ENCODE measurements at regions not wholly inside any gene's neighbourhood (a gene's known extent, or its start where the extent isn't known, plus 50 kb on each side); places are given as distances from the start of the nearest gene placed in this dataset.

GRCh38 chr20:60764328-60764727 is 487.7 kb upstream of the CDH4 start:
- H3K27ac ChIP-seq (ENCODE audit: low read length), result no peak overlapping the region
- 88% methylated on average over 2 of the region's 4 CpGs for WGBS (ENCODE audit: insufficient coverage)
- H3K4me3 ChIP-seq (ENCODE audit: control insufficient read depth in 1 of 2, extremely low read depth in 1 of 2, low read length in 1 of 2), result no peak overlapping the region
- Mint-ChIP-seq H3K9me3 (no peaks in the 10 kb centered on the region), H3K27ac (no peak overlapping the region), H3K4me3 (no peak overlapping the region), H3K36me3 (no peaks in the 10 kb centered on the region), H3K27me3 (peaks cover 0 to 7% of the 10 kb centered on the region in 2 donors), H3K4me1 (no peaks in the 10 kb centered on the region)
- ChIA-PET POLR2A (no interaction called here), CTCF (no interaction called here)
- no peaks in the 10 kb centered on the region for H3K9me3 ChIP-seq
- no peak for DNase-seq
- no peaks in the 10 kb centered on the region for H3K36me3 ChIP-seq (ENCODE audit: control insufficient read depth in 2 of 2, extremely low read depth in 1 of 2, insufficient read depth in 1 of 2, low read length in 1 of 2)
- H3K4me1 ChIP-seq (ENCODE audit: control insufficient read depth in 1 of 2, extremely low read depth in 1 of 2, insufficient read depth in 2 of 2, low read length in 2 of 2), result no peaks in the 10 kb centered on the region
- H3K27me3 ChIP-seq (replicated peaks in 1 of 2; ENCODE audit: control insufficient read depth in 2 of 2, extremely low read depth in 1 of 2, insufficient read depth in 2 of 2, low read length in 1 of 2), result peaks cover 0 to 11% of the 10 kb centered on the region in 2 experiments
- no peak for ATAC-seq (replicated peaks in 1 of 4)

DNA sequence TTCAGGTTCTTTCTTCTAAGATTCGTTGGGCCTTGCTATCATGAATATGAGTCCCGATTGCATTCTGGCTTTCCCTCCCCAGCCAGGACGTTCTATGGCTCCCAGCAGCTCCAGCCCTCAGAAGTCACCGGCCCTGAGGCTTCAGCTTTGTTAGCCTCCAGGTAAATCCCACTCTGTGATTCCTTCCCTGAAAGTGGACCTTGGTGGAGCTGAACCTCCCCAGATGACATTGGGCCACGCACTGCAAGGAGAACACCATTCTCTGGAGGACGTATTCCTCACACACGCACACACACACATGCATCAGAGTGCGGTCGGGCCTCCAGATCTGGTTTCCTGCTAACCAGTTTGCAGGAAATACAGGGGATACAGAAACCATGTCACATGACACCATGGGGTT is 487.3 kb upstream of the CDH4 start:
- Mint-ChIP-seq H3K4me3 (no peak overlapping the region), H3K27me3 (peaks cover 0 to 7% of the 10 kb centered on the region in 2 donors), H3K27ac (no peak overlapping the region), H3K4me1 (no peaks in the 10 kb centered on the region), H3K36me3 (no peaks in the 10 kb centered on the region), H3K9me3 (no peaks in the 10 kb centered on the region)
- Histone ChIP-seq H3K36me3 (ENCODE audit: control insufficient read depth in 2 of 2, extremely low read depth in 1 of 2, insufficient read depth in 1 of 2, low read length in 1 of 2) (no peaks in the 10 kb centered on the region), H3K27ac (ENCODE audit: low read length) (no peak overlapping the region), H3K27me3 (replicated peaks in 1 of 2; ENCODE audit: control insufficient read depth in 2 of 2, extremely low read depth in 1 of 2, insufficient read depth in 2 of 2, low read length in 1 of 2) (peaks cover 0 to 11% of the 10 kb centered on the region in 2 experiments), H3K4me3 (ENCODE audit: control insufficient read depth in 1 of 2, extremely low read depth in 1 of 2, low read length in 1 of 2) (no peak overlapping the region), H3K4me1 (ENCODE audit: control insufficient read depth in 1 of 2, extremely low read depth in 1 of 2, insufficient read depth in 2 of 2, low read length in 2 of 2) (no peaks in the 10 kb centered on the region), H3K9me3 (no peaks in the 10 kb centered on the region)
- CTCF ChIA-PET, result no interaction called here
- 33% methylated on average over 8 of the region's 9 CpGs for WGBS (ENCODE audit: insufficient coverage)
- ATAC-seq (replicated peaks in 1 of 4) (no peak), DNase-seq (no peak)
- POLR2A ChIA-PET, result no interaction called here

GRCh38 chr20:60765821-60766403 is 486.1 kb upstream of the CDH4 start:
- CTCF ChIA-PET, result no interaction called here
- H3K4me3 Mint-ChIP-seq, result no peak overlapping the region
- WGBS (ENCODE audit: insufficient coverage), result 60% methylated on average over 9 of the region's 10 CpGs
- no peak overlapping the region for H3K27ac Mint-ChIP-seq
- Histone ChIP-seq H3K27ac (ENCODE audit: low read length) (no peak overlapping the region), H3K4me3 (ENCODE audit: control insufficient read depth in 1 of 2, extremely low read depth in 1 of 2, low read length in 1 of 2) (no peak overlapping the region), H3K4me1 (ENCODE audit: control insufficient read depth in 1 of 2, extremely low read depth in 1 of 2, insufficient read depth in 2 of 2, low read length in 2 of 2) (no peaks in the 10 kb centered on the region), H3K9me3 (no peaks in the 10 kb centered on the region), H3K36me3 (ENCODE audit: control insufficient read depth in 2 of 2, extremely low read depth in 1 of 2, insufficient read depth in 1 of 2, low read length in 1 of 2) (no peaks in the 10 kb centered on the region), H3K27me3 (replicated peaks in 1 of 2; ENCODE audit: control insufficient read depth in 2 of 2, extremely low read depth in 1 of 2, insufficient read depth in 2 of 2, low read length in 1 of 2) (peaks cover 0 to 9% of the 10 kb centered on the region in 2 experiments)
- no peak for ATAC-seq (replicated peaks in 1 of 4)
- peaks cover 0 to 7% of the 10 kb centered on the region in 2 donors for H3K27me3 Mint-ChIP-seq
- POLR2A ChIA-PET, result no interaction called here
- no peak for DNase-seq
- no peaks in the 10 kb centered on the region for H3K36me3 Mint-ChIP-seq
- H3K4me1 Mint-ChIP-seq, result no peaks in the 10 kb centered on the region
- no peaks in the 10 kb centered on the region for H3K9me3 Mint-ChIP-seq

GRCh38 chr20:60768216-60768615 is 483.8 kb upstream of the CDH4 start:
- peaks cover 2 to 7% of the 10 kb centered on the region in 2 donors for H3K27me3 Mint-ChIP-seq
- H3K4me1 ChIP-seq (ENCODE audit: control insufficient read depth in 1 of 2, extremely low read depth in 1 of 2, insufficient read depth in 2 of 2, low read length in 2 of 2), result no peaks in the 10 kb centered on the region
- ATAC-seq (replicated peaks in 1 of 4), result no peak
- WGBS (ENCODE audit: insufficient coverage), result 100% methylated on average over 1 of the region's 1 CpG
- no peaks in the 10 kb centered on the region for H3K9me3 Mint-ChIP-seq
- no peak overlapping the region for H3K27ac ChIP-seq (ENCODE audit: low read length)
- ChIA-PET POLR2A (no interaction called here), CTCF (no interaction called here)
- no peaks in the 10 kb centered on the region for H3K9me3 ChIP-seq
- peaks cover 0 to 6% of the 10 kb centered on the region in 2 experiments for H3K27me3 ChIP-seq (replicated peaks in 1 of 2; ENCODE audit: control insufficient read depth in 2 of 2, extremely low read depth in 1 of 2, insufficient read depth in 2 of 2, low read length in 1 of 2)
- DNase-seq, result no peak
- no peak overlapping the region for H3K4me3 Mint-ChIP-seq
- no peaks in the 10 kb centered on the region for H3K36me3 ChIP-seq (ENCODE audit: control insufficient read depth in 2 of 2, extremely low read depth in 1 of 2, insufficient read depth in 1 of 2, low read length in 1 of 2)
- no peak overlapping the region for H3K4me3 ChIP-seq (ENCODE audit: control insufficient read depth in 1 of 2, extremely low read depth in 1 of 2, low read length in 1 of 2)
- no peak overlapping the region for H3K27ac Mint-ChIP-seq
- no peaks in the 10 kb centered on the region for H3K4me1 Mint-ChIP-seq
- H3K36me3 Mint-ChIP-seq, result no peaks in the 10 kb centered on the region

DNA sequence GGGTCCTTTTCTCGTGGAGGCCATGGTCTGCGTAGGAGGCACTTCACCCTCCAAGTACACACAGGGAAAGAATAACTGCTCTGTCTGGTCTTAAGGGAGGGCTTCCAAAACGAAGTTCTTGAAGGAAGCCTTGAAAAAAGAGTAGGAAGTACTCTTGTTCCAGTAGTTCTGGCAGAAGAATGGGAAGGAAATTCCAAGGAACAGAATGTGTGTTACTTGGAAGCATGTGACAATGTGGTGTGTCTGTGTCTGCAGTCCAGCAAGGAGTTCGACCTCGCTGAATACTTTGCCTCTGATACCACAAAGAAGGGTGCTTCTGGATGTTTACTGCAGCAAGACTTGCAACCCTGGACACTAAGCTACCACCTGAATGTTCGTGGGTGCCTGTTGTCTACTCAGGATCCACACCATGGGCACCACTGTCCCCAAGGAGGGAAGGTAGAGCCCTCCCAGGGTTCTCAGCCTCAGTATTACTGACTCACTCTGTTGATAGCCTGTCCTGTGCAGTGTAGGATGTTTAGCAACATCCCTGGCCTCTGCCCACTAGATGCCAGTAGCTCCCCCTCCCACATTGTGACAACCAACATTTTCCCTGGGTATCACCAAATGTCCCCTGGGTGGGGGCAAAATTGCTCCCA is 471.6 kb upstream of the CDH4 start:
- POLR2A ChIA-PET, result no interaction called here
- CTCF ChIA-PET, result no interaction called here
- no peaks in the 10 kb centered on the region for H3K4me1 ChIP-seq (ENCODE audit: control insufficient read depth in 1 of 2, extremely low read depth in 1 of 2, insufficient read depth in 2 of 2, low read length in 2 of 2)
- no peak overlapping the region for H3K4me3 ChIP-seq (ENCODE audit: control insufficient read depth in 1 of 2, extremely low read depth in 1 of 2, low read length in 1 of 2)
- H3K27ac Mint-ChIP-seq, result no peak overlapping the region
- no peak overlapping the region for H3K27ac ChIP-seq (ENCODE audit: low read length)
- H3K4me1 Mint-ChIP-seq, result no peaks in the 10 kb centered on the region
- WGBS (ENCODE audit: insufficient coverage), result 27% methylated on average over 3 of the region's 6 CpGs
- no peak overlapping the region for H3K4me3 Mint-ChIP-seq
- no peak for ATAC-seq (replicated peaks in 1 of 4)
- H3K27me3 Mint-ChIP-seq, result no peaks in the 10 kb centered on the region
- no peaks in the 10 kb centered on the region for H3K36me3 Mint-ChIP-seq
- H3K9me3 Mint-ChIP-seq, result no peaks in the 10 kb centered on the region
- H3K9me3 ChIP-seq, result no peaks in the 10 kb centered on the region
- H3K36me3 ChIP-seq (ENCODE audit: control insufficient read depth in 2 of 2, extremely low read depth in 1 of 2, insufficient read depth in 1 of 2, low read length in 1 of 2), result no peaks in the 10 kb centered on the region
- no peaks in the 10 kb centered on the region for H3K27me3 ChIP-seq (replicated peaks in 1 of 2; ENCODE audit: control insufficient read depth in 2 of 2, extremely low read depth in 1 of 2, insufficient read depth in 2 of 2, low read length in 1 of 2)
- no peak for DNase-seq

DNA sequence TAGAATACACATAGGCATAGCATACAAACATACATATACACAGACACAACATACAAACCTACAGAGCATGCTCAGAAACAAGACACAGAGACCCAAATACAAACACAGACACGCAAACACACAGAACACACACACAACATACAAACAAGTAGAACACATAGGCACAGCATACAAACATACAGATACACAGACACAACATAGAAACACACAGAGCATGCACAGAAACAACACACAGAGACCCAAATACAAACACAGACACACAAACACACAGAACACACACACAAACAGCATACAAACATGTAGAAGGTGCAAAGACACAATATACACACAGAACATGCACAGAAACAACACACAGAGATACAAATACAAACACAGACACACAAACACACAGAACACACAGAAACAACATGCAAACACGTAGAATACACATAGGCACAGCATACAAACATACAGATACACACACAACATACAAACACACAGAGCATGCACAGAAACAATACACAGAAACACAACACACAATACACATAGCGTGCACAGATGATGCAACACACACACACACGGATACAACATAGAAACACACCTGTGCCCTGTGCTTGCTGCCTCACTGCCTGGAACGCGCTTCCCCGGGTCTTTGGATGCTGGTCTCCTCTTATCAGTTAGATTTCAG is 469.0 kb upstream of the CDH4 start:
- WGBS (ENCODE audit: insufficient coverage), result 87% methylated on average over 7 of the region's 7 CpGs
- H3K27ac Mint-ChIP-seq, result no peak overlapping the region
- no peaks in the 10 kb centered on the region for H3K36me3 Mint-ChIP-seq
- no peak for DNase-seq
- no peaks in the 10 kb centered on the region for H3K27me3 Mint-ChIP-seq
- no peaks in the 10 kb centered on the region for H3K9me3 Mint-ChIP-seq
- no peaks in the 10 kb centered on the region for H3K4me1 ChIP-seq (ENCODE audit: control insufficient read depth in 1 of 2, extremely low read depth in 1 of 2, insufficient read depth in 2 of 2, low read length in 2 of 2)
- POLR2A ChIA-PET, result no interaction called here
- no peaks in the 10 kb centered on the region for H3K27me3 ChIP-seq (replicated peaks in 1 of 2; ENCODE audit: control insufficient read depth in 2 of 2, extremely low read depth in 1 of 2, insufficient read depth in 2 of 2, low read length in 1 of 2)
- ATAC-seq (replicated peaks in 1 of 4), result no peak
- no peaks in the 10 kb centered on the region for H3K4me1 Mint-ChIP-seq
- CTCF ChIA-PET, result no interaction called here
- H3K36me3 ChIP-seq (ENCODE audit: control insufficient read depth in 2 of 2, extremely low read depth in 1 of 2, insufficient read depth in 1 of 2, low read length in 1 of 2), result no peaks in the 10 kb centered on the region
- H3K27ac ChIP-seq (ENCODE audit: low read length), result no peak overlapping the region
- no peak overlapping the region for H3K4me3 ChIP-seq (ENCODE audit: control insufficient read depth in 1 of 2, extremely low read depth in 1 of 2, low read length in 1 of 2)
- no peaks in the 10 kb centered on the region for H3K9me3 ChIP-seq
- H3K4me3 Mint-ChIP-seq, result no peak overlapping the region

Data from T-cell (primary cell).